Liver (tissue), 8 donors: ENCODE measurements at regions not wholly inside any gene's neighbourhood (a gene's known extent, or its start where the extent isn't known, plus 50 kb on each side); places are given as distances from the start of the nearest gene placed in this dataset.
"Not testable (repeated sequence)": the region's sequence is repeated elsewhere in the genome, so short reads cannot be mapped to it uniquely, and the experiment has no call there.

Experiments used
- DNase-seq: peaks from one replicate; pipeline ENCODE4 v3.0.0-alpha.2; 2017; ENCODE audit warnings: low spot score
- H3K27ac ChIP-seq, 2 donors: one replicate each; pipeline ENCODE4 v1.7.0; 2013; ENCODE audit warnings: inconsistent platforms in 2 of 2, low read length in 2 of 2, control low read depth in 1 of 2, low read depth in 1 of 2, mild to moderate bottlenecking in 1 of 2
- H3K27me3 ChIP-seq, 4 donors: one replicate each; pipeline versions ENCODE4 v1.6.1 to v1.7.0; 2013; ENCODE audit warnings: low read length in 3 of 4, inconsistent platforms in 1 of 4, mild to moderate bottlenecking in 1 of 4, moderate library complexity in 1 of 4; ENCODE audit not compliant: control insufficient read depth in 4 of 4, insufficient read depth in 4 of 4
- H3K36me3 ChIP-seq, 4 donors: one replicate each; pipeline versions ENCODE4 v1.6.1 to v1.7.0; 2013; ENCODE audit warnings: low read length in 3 of 4, mild to moderate bottlenecking in 3 of 4, low read depth in 1 of 4, moderate library complexity in 1 of 4; ENCODE audit not compliant: control insufficient read depth in 4 of 4, insufficient read depth in 3 of 4
- H3K4me1 ChIP-seq, 4 donors: one replicate each; pipeline versions ENCODE4 v1.6.1 to v1.7.0; 2013; ENCODE audit warnings: low read length in 3 of 4, mild to moderate bottlenecking in 3 of 4, moderate library complexity in 1 of 4; ENCODE audit not compliant: control insufficient read depth in 4 of 4, insufficient read depth in 4 of 4
- H3K4me3 ChIP-seq, 3 donors: one replicate each; pipeline versions ENCODE4 v1.6.1 to v1.7.0; 2013; ENCODE audit warnings: low read length in 3 of 3, control low read depth in 1 of 3, low read depth in 1 of 3, mild to moderate bottlenecking in 1 of 3
- H3K9ac ChIP-seq, 2 donors: one replicate each; pipeline ENCODE4 v1.7.0; 2013; ENCODE audit warnings: low read length in 2 of 2, mild to moderate bottlenecking in 2 of 2, moderate library complexity in 2 of 2, control low read depth in 1 of 2, low read depth in 1 of 2
- H3K9me3 ChIP-seq, 4 donors: one replicate each; pipeline versions ENCODE4 v1.6.1 to v1.7.0; 2013; ENCODE audit warnings: low read length in 3 of 4; ENCODE audit not compliant: control insufficient read depth in 4 of 4
- FOXA1 ChIP-seq: IDR thresholded peaks from 2 replicates; pipeline ENCODE4 v1.6.1; 2016; ENCODE audit warnings: antibody characterized with exemption
- FOXA2 ChIP-seq: IDR thresholded peaks from 2 replicates; pipeline ENCODE4 v1.6.1; 2016; ENCODE audit warnings: antibody characterized with exemption
- HNF4A ChIP-seq, 2 donors: conservative IDR thresholded peaks; 2 replicates each; pipeline ENCODE4 v1.6.1; 2016; ENCODE audit warnings: antibody characterized with exemption in 2 of 2, mild to moderate bottlenecking in 2 of 2
- HNF4G ChIP-seq: IDR thresholded peaks from 2 replicates; pipeline ENCODE4 v1.6.1; 2016; ENCODE audit warnings: antibody characterized with exemption
- JUND ChIP-seq, 2 donors: IDR thresholded peaks; 2 replicates each; pipeline ENCODE4 v1.6.1; 2016; ENCODE audit warnings: antibody characterized with exemption in 2 of 2
- RAD21 ChIP-seq, 2 donors: IDR thresholded peaks; 2 replicates each; pipeline ENCODE4 v1.6.1; 2016; ENCODE audit warnings: antibody characterized with exemption in 2 of 2, mild to moderate bottlenecking in 2 of 2
- RXRA ChIP-seq, 2 donors: IDR thresholded peaks; 2 replicates each; pipeline ENCODE4 v1.6.1; 2017 to 2018; ENCODE audit warnings: antibody characterized with exemption in 2 of 2, mild to moderate bottlenecking in 1 of 2
- SP1 ChIP-seq: IDR thresholded peaks from 2 replicates; pipeline ENCODE4 v1.6.1; 2018; ENCODE audit warnings: antibody characterized with exemption, mild to moderate bottlenecking
- TAF1 ChIP-seq: conservative IDR thresholded peaks from 2 replicates; pipeline ENCODE4 v1.6.1; 2016; ENCODE audit warnings: antibody characterized with exemption, mild to moderate bottlenecking
- YY1 ChIP-seq: IDR thresholded peaks from 2 replicates; pipeline ENCODE4 v1.6.1; 2016; ENCODE audit warnings: antibody characterized with exemption, mild to moderate bottlenecking
- WGBS: extraction: QIAGEN DNeasy Blood & Tissue Kit; methylation state at CpG from one replicate; pipeline ENCODE4 v1.1.7; 2013; 5-methylcytosine and 5-hydroxymethylcytosine counted together
- TF ChIP-seq, protein P1 (sequence below): IDR thresholded peaks from 2 replicates; pipeline ENCODE4 v1.6.1; 2016; ENCODE audit warnings: antibody characterized with exemption
- TF ChIP-seq, protein P2 (sequence below): fragments of 150-350 bp; IDR thresholded peaks from 2 replicates; pipeline ENCODE4 v1.5.1; 2017; ENCODE audit warnings: improper control_type of control experiment, low read depth, low read length; ENCODE audit not compliant: missing input control
- TF ChIP-seq, protein P3 (sequence below): IDR thresholded peaks from 2 replicates; pipeline ENCODE4 v1.6.1; 2016; ENCODE audit warnings: antibody characterized with exemption
- TF ChIP-seq, protein P4 (sequence below): IDR thresholded peaks from 2 replicates; pipeline ENCODE4 v1.6.1; 2016; ENCODE audit warnings: antibody characterized with exemption
- donor health status: healthy.
- donor health status: healthy.
- donor health status: healthy.
- donor health status: healthy.
- donor health status: healthy.

DNA sequence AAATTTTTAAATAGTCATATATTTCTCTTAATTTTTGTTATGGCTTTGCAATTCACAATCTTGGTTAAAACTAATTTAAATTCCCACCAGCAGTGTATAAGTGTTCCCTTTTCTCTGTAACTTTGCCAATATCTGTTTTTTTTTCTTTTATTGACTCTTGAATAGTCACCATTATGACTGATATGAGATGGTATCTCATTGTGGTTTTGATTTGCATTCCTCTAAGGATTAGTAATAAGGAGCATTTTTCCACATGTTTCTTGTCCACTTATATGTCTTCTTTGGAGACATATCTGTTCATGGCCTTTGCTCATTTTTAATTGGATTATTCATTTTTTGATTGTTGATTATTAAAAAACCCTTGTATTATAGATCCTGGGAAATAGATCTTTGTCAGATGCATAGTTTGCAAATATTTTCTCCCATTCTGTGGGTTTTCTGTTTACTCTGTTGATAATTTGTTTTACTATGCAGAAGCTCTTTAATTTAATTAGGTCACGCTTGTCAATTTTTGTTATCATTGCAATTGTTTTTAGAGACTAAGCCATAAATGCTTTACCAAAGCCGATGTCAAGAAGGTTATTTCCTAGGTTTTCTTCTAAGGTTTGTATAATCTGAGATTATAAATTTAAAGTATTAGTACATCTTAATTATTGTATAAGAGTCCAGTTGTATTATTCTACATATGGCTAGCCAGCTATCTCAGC, 610.9 kb downstream of the CHSY3 start:
- Histone ChIP-seq H3K27ac (no peak overlapping the region), H3K9me3 (peaks cover 0 to 2% (median under 1%) of the 10 kb centered on the region in 4 donors), H3K27me3 (no peaks in the 10 kb centered on the region), H3K4me1 (no peaks in the 10 kb centered on the region), H3K36me3 (no peaks in the 10 kb centered on the region), H3K4me3 (no peak overlapping the region), H3K9ac (no peak overlapping the region)
- TF ChIP-seq FOXA1 (no peak), RXRA (IDR thresholded peaks at IDR 0.05) (no peak), HNF4A (conservative IDR thresholded peaks at IDR 0.05) (no peak), JUND (IDR thresholded peaks at IDR 0.05) (no peak), FOXA2 (no peak), RAD21 (IDR thresholded peaks at IDR 0.05) (no peak), TAF1 (no peak), HNF4G (no peak)
- TF ChIP-seq, protein P1, sequence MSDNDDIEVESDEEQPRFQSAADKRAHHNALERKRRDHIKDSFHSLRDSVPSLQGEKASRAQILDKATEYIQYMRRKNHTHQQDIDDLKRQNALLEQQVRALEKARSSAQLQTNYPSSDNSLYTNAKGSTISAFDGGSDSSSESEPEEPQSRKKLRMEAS = no peak
- TF ChIP-seq, protein P2, sequence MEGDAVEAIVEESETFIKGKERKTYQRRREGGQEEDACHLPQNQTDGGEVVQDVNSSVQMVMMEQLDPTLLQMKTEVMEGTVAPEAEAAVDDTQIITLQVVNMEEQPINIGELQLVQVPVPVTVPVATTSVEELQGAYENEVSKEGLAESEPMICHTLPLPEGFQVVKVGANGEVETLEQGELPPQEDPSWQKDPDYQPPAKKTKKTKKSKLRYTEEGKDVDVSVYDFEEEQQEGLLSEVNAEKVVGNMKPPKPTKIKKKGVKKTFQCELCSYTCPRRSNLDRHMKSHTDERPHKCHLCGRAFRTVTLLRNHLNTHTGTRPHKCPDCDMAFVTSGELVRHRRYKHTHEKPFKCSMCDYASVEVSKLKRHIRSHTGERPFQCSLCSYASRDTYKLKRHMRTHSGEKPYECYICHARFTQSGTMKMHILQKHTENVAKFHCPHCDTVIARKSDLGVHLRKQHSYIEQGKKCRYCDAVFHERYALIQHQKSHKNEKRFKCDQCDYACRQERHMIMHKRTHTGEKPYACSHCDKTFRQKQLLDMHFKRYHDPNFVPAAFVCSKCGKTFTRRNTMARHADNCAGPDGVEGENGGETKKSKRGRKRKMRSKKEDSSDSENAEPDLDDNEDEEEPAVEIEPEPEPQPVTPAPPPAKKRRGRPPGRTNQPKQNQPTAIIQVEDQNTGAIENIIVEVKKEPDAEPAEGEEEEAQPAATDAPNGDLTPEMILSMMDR = no peak
- DNase-seq = no peak
- WGBS = 87% methylated on average over 2 of the region's 2 CpGs

DNA sequence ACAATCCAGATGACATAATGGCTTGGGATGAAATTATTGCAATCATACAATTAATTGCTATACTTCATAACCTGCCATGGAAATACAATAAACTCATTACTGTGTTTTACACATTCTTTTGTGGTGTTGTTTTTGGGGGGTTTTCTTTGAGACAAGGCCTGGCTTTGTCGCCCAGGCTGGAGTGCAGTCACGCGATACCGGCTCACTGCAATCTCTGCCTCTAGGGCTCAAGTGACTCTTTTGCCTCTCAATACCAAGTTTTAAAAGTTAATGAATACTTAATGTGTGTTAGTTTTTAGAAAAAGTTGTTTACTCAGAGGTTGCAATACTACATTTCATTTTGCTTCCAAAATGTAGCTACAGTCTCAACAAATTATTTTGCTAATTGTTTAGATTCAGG, 598.4 kb downstream of the CHSY3 start:
- H3K27ac ChIP-seq = no peak overlapping the region
- DNase-seq = no peak
- peaks cover 0 to 3% (median 0%) of the 10 kb centered on the region in 4 donors for H3K27me3 ChIP-seq
- no peak overlapping the region for H3K9ac ChIP-seq
- WGBS = 72% methylated on average over 4 of the region's 4 CpGs
- no peak overlapping the region for H3K4me3 ChIP-seq
- TF ChIP-seq, protein P1 = no peak
- no peak for TF ChIP-seq HNF4A (conservative IDR thresholded peaks at IDR 0.05)
- no peaks in the 10 kb centered on the region for H3K4me1 ChIP-seq
- H3K9me3 ChIP-seq = no peaks in the 10 kb centered on the region
- H3K36me3 ChIP-seq = no peaks in the 10 kb centered on the region

DNA sequence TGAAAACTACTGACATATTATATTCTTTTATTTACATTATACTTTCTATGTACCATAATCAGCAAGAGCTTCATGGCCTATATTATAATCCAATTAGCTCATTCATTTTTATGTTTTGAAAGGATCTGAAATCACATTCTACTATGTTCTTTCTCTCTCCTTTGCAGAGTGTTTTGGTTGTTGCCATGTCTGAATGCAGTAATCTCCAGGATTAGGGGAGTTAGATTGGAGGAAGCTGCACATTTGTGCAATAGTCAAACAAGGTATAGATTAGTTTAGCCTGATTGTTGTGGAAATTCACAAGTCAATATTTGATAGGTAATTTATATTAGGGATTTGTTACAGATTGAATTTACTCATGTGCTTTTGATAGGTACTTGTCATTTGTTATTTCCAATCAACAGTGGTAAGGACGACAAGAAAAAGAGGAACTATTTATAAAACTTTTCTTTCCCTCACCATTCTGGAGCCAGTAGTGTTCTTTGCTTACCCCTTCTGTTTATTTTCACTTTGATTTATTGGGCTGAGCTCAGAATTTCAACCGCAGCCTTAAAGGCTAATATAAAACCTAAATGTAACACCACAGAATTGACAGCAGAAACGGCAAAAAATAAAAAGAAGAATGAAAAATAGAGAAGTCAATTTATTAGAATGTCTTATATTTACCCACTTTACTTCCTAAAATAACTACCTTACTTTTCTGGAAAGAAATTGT, 597.0 kb downstream of the CHSY3 start:
- DNase-seq = no peak
- Histone ChIP-seq H3K9ac (no peak overlapping the region), H3K36me3 (no peaks in the 10 kb centered on the region)

DNA sequence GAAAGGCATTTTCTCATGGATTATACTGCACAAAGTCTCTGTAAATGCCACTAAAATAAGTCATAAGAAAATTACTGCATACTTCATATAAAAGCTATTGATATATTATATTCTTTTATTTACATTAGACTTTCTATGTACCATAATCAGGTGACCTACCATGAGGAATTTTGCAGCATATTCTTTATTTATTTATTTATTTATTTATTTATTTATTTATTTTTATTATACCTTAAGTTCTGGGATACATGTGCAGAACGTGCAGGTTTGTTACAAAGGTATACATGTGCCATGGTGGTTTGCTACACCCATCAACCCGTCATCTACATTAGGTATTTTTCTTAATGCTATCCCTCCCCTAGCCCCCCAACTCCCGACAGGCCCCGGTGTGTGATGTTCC, 596.2 kb downstream of the CHSY3 start:
- H3K27me3 ChIP-seq, H3K36me3 ChIP-seq, H3K9ac ChIP-seq, DNase-seq, H3K9me3 ChIP-seq, H3K4me3 ChIP-seq, H3K27ac ChIP-seq, H3K4me1 ChIP-seq: not testable (repeated sequence)
- 85% methylated on average over 4 of the region's 4 CpGs for WGBS

More for the DNA sequence above, 597.0 kb downstream of the CHSY3 start:
- 43% methylated on average over 3 of the region's 3 CpGs for WGBS
- no peak overlapping the region for H3K4me3 ChIP-seq
- no peaks in the 10 kb centered on the region for H3K4me1 ChIP-seq
- peaks cover 0 to 4% (median 0%) of the 10 kb centered on the region in 4 donors for H3K27me3 ChIP-seq
- no peak overlapping the region for H3K27ac ChIP-seq
- no peaks in the 10 kb centered on the region for H3K9me3 ChIP-seq
- TF ChIP-seq HNF4A (conservative IDR thresholded peaks at IDR 0.05) = no peak
- no peak for TF ChIP-seq FOXA2
- no peak for TF ChIP-seq SP1
- no peak for TF ChIP-seq RAD21 (IDR thresholded peaks at IDR 0.05)
- TF ChIP-seq, protein P3, sequence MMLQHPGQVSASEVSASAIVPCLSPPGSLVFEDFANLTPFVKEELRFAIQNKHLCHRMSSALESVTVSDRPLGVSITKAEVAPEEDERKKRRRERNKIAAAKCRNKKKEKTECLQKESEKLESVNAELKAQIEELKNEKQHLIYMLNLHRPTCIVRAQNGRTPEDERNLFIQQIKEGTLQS = no peak
- TF ChIP-seq YY1 = no peak
- TF ChIP-seq, protein P4, sequence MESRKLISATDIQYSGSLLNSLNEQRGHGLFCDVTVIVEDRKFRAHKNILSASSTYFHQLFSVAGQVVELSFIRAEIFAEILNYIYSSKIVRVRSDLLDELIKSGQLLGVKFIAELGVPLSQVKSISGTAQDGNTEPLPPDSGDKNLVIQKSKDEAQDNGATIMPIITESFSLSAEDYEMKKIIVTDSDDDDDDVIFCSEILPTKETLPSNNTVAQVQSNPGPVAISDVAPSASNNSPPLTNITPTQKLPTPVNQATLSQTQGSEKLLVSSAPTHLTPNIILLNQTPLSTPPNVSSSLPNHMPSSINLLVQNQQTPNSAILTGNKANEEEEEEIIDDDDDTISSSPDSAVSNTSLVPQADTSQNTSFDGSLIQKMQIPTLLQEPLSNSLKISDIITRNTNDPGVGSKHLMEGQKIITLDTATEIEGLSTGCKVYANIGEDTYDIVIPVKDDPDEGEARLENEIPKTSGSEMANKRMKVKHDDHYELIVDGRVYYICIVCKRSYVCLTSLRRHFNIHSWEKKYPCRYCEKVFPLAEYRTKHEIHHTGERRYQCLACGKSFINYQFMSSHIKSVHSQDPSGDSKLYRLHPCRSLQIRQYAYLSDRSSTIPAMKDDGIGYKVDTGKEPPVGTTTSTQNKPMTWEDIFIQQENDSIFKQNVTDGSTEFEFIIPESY = no peak
- TF ChIP-seq JUND (IDR thresholded peaks at IDR 0.05) = no peak
- TF ChIP-seq, protein P1 = no peak
